ENCODE measurements at regions not wholly inside any gene's neighbourhood (a gene's known extent, or its start where the extent isn't known, plus 50 kb on each side); places are given as distances from the start of the nearest gene placed in this dataset.
A peak's percentile ranks its signal among the peaks of the same experiment; 100 is the strongest.
"Not testable (repeated sequence)": the region's sequence is repeated elsewhere in the genome, so short reads cannot be mapped to it uniquely, and the experiment has no call there.

DNA sequence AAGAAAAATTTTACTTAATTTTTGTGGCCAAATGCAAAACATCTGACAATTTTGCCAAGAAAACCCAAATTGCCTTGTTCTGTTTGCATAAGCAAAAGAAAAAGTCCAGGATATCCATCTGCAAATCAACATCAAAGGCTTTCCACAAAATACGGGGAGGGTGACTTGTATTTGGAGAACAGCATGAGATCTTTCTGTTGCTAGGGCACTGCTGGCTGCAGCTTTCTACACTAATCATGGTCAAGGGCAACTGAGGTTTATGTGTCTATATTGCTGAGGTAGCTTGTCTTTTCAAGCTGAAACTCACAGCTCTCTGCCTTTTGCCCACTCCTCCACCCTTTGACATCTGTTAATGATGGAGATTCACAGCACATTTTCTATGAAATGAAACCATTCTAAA, 389.1 kb downstream of the NKX6-1 start:
- H3K4me1 ChIP-seq (ENCODE audit: insufficient read depth, low read length), result no peaks in the 10 kb centered on the region
- DNase-seq, result no peak
- H3K9me3 ChIP-seq (ENCODE audit: control insufficient read depth, low read depth, low read length), result no peaks in the 10 kb centered on the region
- H3K18ac ChIP-seq (ENCODE audit: insufficient read length, low read depth, low read length), result no peak overlapping the region
- H4K91ac ChIP-seq (ENCODE audit: insufficient read length, low read depth, low read length), result no peak overlapping the region
- H3K27ac ChIP-seq (ENCODE audit: insufficient read length, low read depth, low read length), result no peak overlapping the region
- H3K23ac ChIP-seq (ENCODE audit: insufficient read length, low read depth, low read length), result no peak overlapping the region
- no peaks in the 10 kb centered on the region for H3K79me1 ChIP-seq (ENCODE audit: insufficient read depth, low read depth, low read length, poor library complexity, severe bottlenecking)
- Mint-ChIP-seq H3K9me3 (peaks cover 10 to 11% of the 10 kb centered on the region in 2 experiments), H3K4me1 (peaks cover 0 to 2% of the 10 kb centered on the region in 2 experiments; a peak in 1 of 4 replicates), H3K27ac (no peak overlapping the region), H3K4me3 (no peak overlapping the region), H3K36me3 (ENCODE audit: insufficient read depth in 1 of 3, low read depth in 3 of 3) (peaks cover 8 to 10% (median 10%) of the 10 kb centered on the region in 3 experiments), H3K27me3 (ENCODE audit: low read depth) (no peaks in the 10 kb centered on the region)
- H3K9ac ChIP-seq (ENCODE audit: extremely low read depth, insufficient read length, low read length), result no peak overlapping the region
- H2AFZ ChIP-seq (ENCODE audit: low read length), result no peak overlapping the region
- no peak overlapping the region for H3K4me2 ChIP-seq (ENCODE audit: insufficient read depth, insufficient read length, low read length)
- H3K79me2 ChIP-seq (ENCODE audit: insufficient read depth, low read length), result no peaks in the 10 kb centered on the region
- H2BK20ac ChIP-seq (ENCODE audit: low read depth, low read length, poor library complexity, severe bottlenecking), result no peak overlapping the region
- no peaks in the 10 kb centered on the region for H3K27me3 ChIP-seq (ENCODE audit: insufficient read depth, low read length)
- no peak overlapping the region for H3K56ac ChIP-seq (ENCODE audit: insufficient read length, low read depth, low read length)
- H4K20me1 ChIP-seq (ENCODE audit: control insufficient read depth, insufficient read depth, insufficient read length), result no peaks in the 10 kb centered on the region
- no peak overlapping the region for H2AK5ac ChIP-seq (ENCODE audit: insufficient read length, low read length)
- no peak overlapping the region for H2BK15ac ChIP-seq (ENCODE audit: low read depth, low read length)
- H2BK120ac ChIP-seq (ENCODE audit: low read depth, low read length, poor library complexity, severe bottlenecking), result no peak overlapping the region
- H3K14ac ChIP-seq (ENCODE audit: insufficient read depth, low read length), result no peak overlapping the region
- no peak overlapping the region for H4K5ac ChIP-seq (ENCODE audit: insufficient read length, low read depth, low read length)
- H3K23me2 ChIP-seq (ENCODE audit: insufficient read length, low read depth, low read length, poor library complexity, severe bottlenecking), result no peaks in the 10 kb centered on the region
- no peak for TF ChIP-seq CTCF (conservative IDR thresholded peaks at IDR 0.05)
- H4K8ac ChIP-seq (replicated peaks; ENCODE audit: insufficient read length, low read depth, low read length), result no peak overlapping the region
- no peak overlapping the region for H2BK5ac ChIP-seq (ENCODE audit: insufficient read length, low read length)
- no CpG with 5 or more reads among the region's 1 CpG for WGBS (ENCODE audit: extremely low coverage, insufficient read length, low lambda C conversion rate)
- no peak overlapping the region for H3T11ph ChIP-seq (ENCODE audit: low read length)
- H3K4ac ChIP-seq (ENCODE audit: low read depth, low read length), result no peak overlapping the region
- H2BK12ac ChIP-seq (ENCODE audit: insufficient read length, low read depth, low read length), result no peak overlapping the region

GRCh38 chr4:84101653-84102625, 397.2 kb downstream of the NKX6-1 start:
- not testable (repeated sequence) for H3K9me3 ChIP-seq (ENCODE audit: control insufficient read depth, low read depth, low read length); H2BK5ac ChIP-seq (ENCODE audit: insufficient read length, low read length); H3K14ac ChIP-seq (ENCODE audit: insufficient read depth, low read length); H4K91ac ChIP-seq (ENCODE audit: insufficient read length, low read depth, low read length); H4K20me1 ChIP-seq (ENCODE audit: control insufficient read depth, insufficient read depth, insufficient read length); H2BK20ac ChIP-seq (ENCODE audit: low read depth, low read length, poor library complexity, severe bottlenecking); H3K27me3 ChIP-seq (ENCODE audit: insufficient read depth, low read length); H2BK15ac ChIP-seq (ENCODE audit: low read depth, low read length); H2AK5ac ChIP-seq (ENCODE audit: insufficient read length, low read length); H4K8ac ChIP-seq (replicated peaks; ENCODE audit: insufficient read length, low read depth, low read length); H3K27me3 Mint-ChIP-seq (ENCODE audit: low read depth); H3K4ac ChIP-seq (ENCODE audit: low read depth, low read length); H3K79me1 ChIP-seq (ENCODE audit: insufficient read depth, low read depth, low read length, poor library complexity, severe bottlenecking); H3K36me3 Mint-ChIP-seq (ENCODE audit: insufficient read depth in 1 of 3, low read depth in 3 of 3); H3T11ph ChIP-seq (ENCODE audit: low read length); H3K9me3 Mint-ChIP-seq; H3K23me2 ChIP-seq (ENCODE audit: insufficient read length, low read depth, low read length, poor library complexity, severe bottlenecking); H4K5ac ChIP-seq (ENCODE audit: insufficient read length, low read depth, low read length); H2AFZ ChIP-seq (ENCODE audit: low read length); H2BK12ac ChIP-seq (ENCODE audit: insufficient read length, low read depth, low read length); DNase-seq; H3K9ac ChIP-seq (ENCODE audit: extremely low read depth, insufficient read length, low read length); H3K4me3 Mint-ChIP-seq; H3K23ac ChIP-seq (ENCODE audit: insufficient read length, low read depth, low read length); H3K4me2 ChIP-seq (ENCODE audit: insufficient read depth, insufficient read length, low read length); H3K79me2 ChIP-seq (ENCODE audit: insufficient read depth, low read length); H3K18ac ChIP-seq (ENCODE audit: insufficient read length, low read depth, low read length); H3K56ac ChIP-seq (ENCODE audit: insufficient read length, low read depth, low read length); H3K27ac ChIP-seq (ENCODE audit: insufficient read length, low read depth, low read length); H2BK120ac ChIP-seq (ENCODE audit: low read depth, low read length, poor library complexity, severe bottlenecking); H3K4me1 ChIP-seq (ENCODE audit: insufficient read depth, low read length)
- peaks cover 12% of the 10 kb centered on the region in 2 experiments for H3K4me1 Mint-ChIP-seq
- WGBS (ENCODE audit: extremely low coverage, insufficient read length, low lambda C conversion rate), result no CpG with 5 or more reads among the region's 9 CpGs
- H3K27ac Mint-ChIP-seq, result peak overlapping the region in 1 of 3 experiments; percentile 88; a peak in 1 of 7 replicates
